Kidney (tissue), 13 donors: ENCODE measurements at regions not wholly inside any gene's neighbourhood (a gene's known extent, or its start where the extent isn't known, plus 50 kb on each side); places are given as distances from the start of the nearest gene placed in this dataset.

Experiments
- DNase-seq, 5 donors: peaks; one replicate each; pipeline ENCODE4 v3.0.0-alpha.2; 2013 to 2020
- FAIRE-seq: peaks from 2 replicates; lab custom pipeline; 2012; peaks lifted over from hg19 to GRCh38; lab: Jason Lieb, UNC
- H3K27ac ChIP-seq, 2 donors: one replicate each; pipeline ENCODE4 v1.7.0; 2013; ENCODE audit warnings: low read depth in 2 of 2, low read length in 2 of 2, inconsistent platforms in 1 of 2
- H3K27me3 ChIP-seq: one replicate; pipeline ENCODE4 v1.7.1; 2013; ENCODE audit warnings: low read length, inconsistent platforms; ENCODE audit not compliant: control insufficient read depth, insufficient read depth
- H3K36me3 ChIP-seq, 3 donors: one replicate each; pipeline versions ENCODE4 v1.7.0 to v1.7.1; 2013; ENCODE audit warnings: low read length in 3 of 3, control low read depth in 1 of 3, inconsistent platforms in 1 of 3; ENCODE audit not compliant: insufficient read depth in 3 of 3, control insufficient read depth in 2 of 3
- H3K4me1 ChIP-seq, 3 donors: one replicate each; pipeline versions ENCODE4 v1.7.0 to v1.7.1; 2013; ENCODE audit warnings: low read length in 3 of 3, inconsistent platforms in 1 of 3, low read depth in 1 of 3; ENCODE audit not compliant: control insufficient read depth in 2 of 3, insufficient read depth in 2 of 3
- H3K4me3 ChIP-seq, 3 donors: one replicate each; pipeline versions ENCODE4 v1.7.0 to v1.8.1; 2013; ENCODE audit warnings: low read length in 3 of 3, control low read depth in 1 of 3, inconsistent platforms in 1 of 3
- H3K9ac ChIP-seq, 3 donors: one replicate each; pipeline versions ENCODE4 v1.7.0 to v1.7.1; 2013; ENCODE audit warnings: low read length in 3 of 3, control low read depth in 1 of 3, inconsistent platforms in 1 of 3
- H3K9me3 ChIP-seq, 3 donors: one replicate each; pipeline versions ENCODE4 v1.7.0 to v1.7.1; 2013; ENCODE audit warnings: low read length in 3 of 3, control low read depth in 1 of 3, inconsistent platforms in 1 of 3; ENCODE audit not compliant: control insufficient read depth in 2 of 3, insufficient read depth in 1 of 3
- intact Hi-C: fragments of 100-400 bp; cut with DNase I; formaldehyde crosslinking; loops from one replicate; pipeline ENCODE4 v1.11.1; 2022
- TF ChIP-seq, protein P1 (sequence below): IDR thresholded peaks from 3 replicates; pipeline ENCODE4 v1.5.1; 2012; ENCODE audit warnings: mild to moderate bottlenecking, moderate library complexity, borderline replicate concordance; ENCODE audit not compliant: insufficient read depth; ENCODE audit errors: extremely low read depth
- donor health status: control.
- donor health status: control.
- donor health status: control.
- donor health status: control.
- donor health status: control.
- donor health status: DM: yes; HTN: yes; CAD: no.
- donor health status: Normal renal cell carcinoma (clear cell type).

DNA sequence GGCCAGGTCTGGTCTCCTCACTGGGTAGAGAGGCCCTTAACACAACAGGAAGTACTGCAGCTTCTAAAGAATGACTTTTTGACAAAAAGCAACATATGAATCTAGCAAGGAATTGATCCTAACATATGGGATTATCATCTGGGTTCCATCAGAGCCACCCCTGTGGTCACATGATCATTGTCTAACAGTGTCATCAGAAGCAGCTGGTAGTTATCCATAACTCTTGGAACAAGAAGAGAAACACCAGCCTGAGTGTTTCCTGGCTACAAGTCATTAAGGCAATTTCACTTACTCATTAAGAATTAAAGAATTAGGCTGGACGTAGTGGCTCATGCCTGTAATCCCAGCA is 219.3 kb upstream of the ARID1B start:
- H3K27me3 ChIP-seq: no peaks in the 10 kb centered on the region
- no peak for DNase-seq
- H3K36me3 ChIP-seq: no peaks in the 10 kb centered on the region
- H3K9me3 ChIP-seq: peaks cover 0 to 6% (median 0%) of the 10 kb centered on the region in 3 donors
- no peak overlapping the region for H3K9ac ChIP-seq
- TF ChIP-seq, protein P1, sequence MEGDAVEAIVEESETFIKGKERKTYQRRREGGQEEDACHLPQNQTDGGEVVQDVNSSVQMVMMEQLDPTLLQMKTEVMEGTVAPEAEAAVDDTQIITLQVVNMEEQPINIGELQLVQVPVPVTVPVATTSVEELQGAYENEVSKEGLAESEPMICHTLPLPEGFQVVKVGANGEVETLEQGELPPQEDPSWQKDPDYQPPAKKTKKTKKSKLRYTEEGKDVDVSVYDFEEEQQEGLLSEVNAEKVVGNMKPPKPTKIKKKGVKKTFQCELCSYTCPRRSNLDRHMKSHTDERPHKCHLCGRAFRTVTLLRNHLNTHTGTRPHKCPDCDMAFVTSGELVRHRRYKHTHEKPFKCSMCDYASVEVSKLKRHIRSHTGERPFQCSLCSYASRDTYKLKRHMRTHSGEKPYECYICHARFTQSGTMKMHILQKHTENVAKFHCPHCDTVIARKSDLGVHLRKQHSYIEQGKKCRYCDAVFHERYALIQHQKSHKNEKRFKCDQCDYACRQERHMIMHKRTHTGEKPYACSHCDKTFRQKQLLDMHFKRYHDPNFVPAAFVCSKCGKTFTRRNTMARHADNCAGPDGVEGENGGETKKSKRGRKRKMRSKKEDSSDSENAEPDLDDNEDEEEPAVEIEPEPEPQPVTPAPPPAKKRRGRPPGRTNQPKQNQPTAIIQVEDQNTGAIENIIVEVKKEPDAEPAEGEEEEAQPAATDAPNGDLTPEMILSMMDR: no peak
- no peaks in the 10 kb centered on the region for H3K4me1 ChIP-seq
- H3K27ac ChIP-seq: no peak overlapping the region
- intact Hi-C loops: no loop called here
- H3K4me3 ChIP-seq: no peak overlapping the region
- FAIRE-seq: no peak

DNA sequence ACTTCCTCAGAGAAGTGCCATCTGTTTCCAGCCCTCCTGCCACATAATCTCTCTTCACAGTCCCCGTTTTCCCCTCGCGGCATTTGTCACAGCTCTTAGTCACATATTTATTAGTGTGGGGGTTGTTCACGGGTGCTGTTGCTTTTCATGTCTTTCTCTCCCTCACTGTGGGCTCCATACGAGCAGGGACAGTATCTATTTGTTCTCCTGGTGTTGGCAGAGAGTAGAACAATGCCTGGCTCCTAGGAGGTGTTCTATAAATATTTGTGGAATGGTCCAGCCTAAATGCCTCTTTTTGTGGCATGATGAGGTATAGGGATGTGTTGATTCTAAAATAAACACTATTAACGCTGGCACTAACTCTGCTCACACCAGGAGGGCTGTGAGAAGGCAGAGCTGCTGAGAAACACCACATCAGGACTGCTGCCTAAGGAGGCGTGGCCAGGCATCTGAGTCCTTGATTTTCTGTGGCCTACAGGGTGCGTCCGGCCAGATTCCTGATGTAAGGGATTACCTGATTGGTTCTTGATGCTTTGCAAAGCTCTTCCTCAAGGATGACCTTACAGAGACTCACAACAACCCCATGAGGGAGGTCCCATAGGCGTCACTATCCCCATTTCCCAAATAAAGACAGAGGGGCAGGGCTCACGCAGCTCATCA is 219.8 kb upstream of the ARID1B start:
- Histone ChIP-seq H3K36me3 (no peaks in the 10 kb centered on the region), H3K9ac (no peak overlapping the region), H3K4me3 (no peak overlapping the region), H3K27me3 (no peaks in the 10 kb centered on the region), H3K27ac (no peak overlapping the region), H3K9me3 (peaks cover 0 to 6% (median 0%) of the 10 kb centered on the region in 3 donors), H3K4me1 (no peaks in the 10 kb centered on the region)
- intact Hi-C loops: no loop called here
- TF ChIP-seq, protein P1: no peak
- FAIRE-seq (no peak), DNase-seq (peak in 4 of 5 donors; percentile 42 to 74 (median 48))

DNA sequence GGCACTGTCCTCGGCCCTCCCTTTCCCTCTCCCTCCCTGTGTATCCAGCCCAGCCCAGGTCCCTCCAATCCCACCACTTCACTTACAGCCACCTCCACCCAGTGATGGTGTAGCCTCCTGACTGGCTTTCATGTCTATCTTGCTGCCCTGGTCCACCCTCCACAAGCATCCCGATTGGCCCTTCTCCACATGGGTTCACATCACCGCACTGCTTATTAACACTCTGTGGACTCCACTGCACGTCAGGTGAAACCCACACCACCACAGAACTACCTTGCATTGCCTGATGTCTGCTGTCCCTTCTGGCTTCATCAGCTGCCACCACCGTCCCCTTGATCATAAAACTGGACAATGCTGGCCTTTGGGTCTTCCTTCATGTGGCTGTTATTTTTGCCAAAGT is 220.4 kb upstream of the ARID1B start:
- TF ChIP-seq, protein P1: no peak
- no peak for FAIRE-seq
- Histone ChIP-seq H3K27me3 (no peaks in the 10 kb centered on the region), H3K27ac (no peak overlapping the region), H3K36me3 (no peaks in the 10 kb centered on the region), H3K4me3 (no peak overlapping the region), H3K4me1 (no peaks in the 10 kb centered on the region), H3K9me3 (peaks cover 0 to 6% (median 0%) of the 10 kb centered on the region in 3 donors), H3K9ac (no peak overlapping the region)
- peak in 3 of 5 donors; percentile 17 to 32 (median 20) for DNase-seq
- intact Hi-C loops: no loop called here

DNA sequence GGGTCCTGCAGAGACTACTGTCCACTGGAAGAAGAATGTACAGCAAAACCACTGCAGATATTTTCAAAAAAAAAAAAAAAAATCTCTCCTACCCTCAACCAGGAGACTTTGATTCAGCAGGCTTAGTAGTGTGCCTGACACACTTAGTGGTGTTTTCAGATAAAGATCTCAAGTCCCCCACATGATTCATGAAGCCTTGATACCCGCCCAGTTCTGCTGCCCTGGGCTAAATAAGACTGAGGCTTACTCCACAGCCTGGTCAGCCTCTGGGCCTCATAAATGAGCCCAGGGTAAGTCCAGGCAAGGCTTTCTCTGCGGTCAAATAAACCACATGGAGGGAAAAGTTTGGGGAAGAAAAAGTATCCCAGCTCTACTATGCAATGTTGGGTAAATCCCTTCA is 222.1 kb upstream of the ARID1B start:
- H3K4me1 ChIP-seq: no peaks in the 10 kb centered on the region
- H3K36me3 ChIP-seq: no peaks in the 10 kb centered on the region
- TF ChIP-seq, protein P1: no peak
- intact Hi-C loops: no loop called here
- H3K27ac ChIP-seq: no peak overlapping the region
- DNase-seq (no peak), FAIRE-seq (no peak)
- H3K27me3 ChIP-seq: no peaks in the 10 kb centered on the region
- no peak overlapping the region for H3K9ac ChIP-seq
- no peak overlapping the region for H3K4me3 ChIP-seq
- H3K9me3 ChIP-seq: peaks cover 0 to 3% (median 0%) of the 10 kb centered on the region in 3 donors
